H1 (cell line): ENCODE measurements at regions not wholly inside any gene's neighbourhood (a gene's known extent, or its start where the extent isn't known, plus 50 kb on each side); places are given as distances from the start of the nearest gene placed in this dataset.

Experiments used
- BRCA1 ChIP-seq: IDR thresholded peaks from 2 replicates; pipeline ENCODE4 v1.6.1; 2012; ENCODE audit warnings: low read depth, low read length, improper control_type of control experiment
- CEBPB ChIP-seq: IDR thresholded peaks from 2 replicates; pipeline ENCODE4 v1.6.1; 2012; ENCODE audit warnings: low read depth, low read length
- CTCF ChIP-seq, 3 experiments: IDR thresholded peaks; 1 replicate in 2 of 3; 2 replicates in 1 of 3; pipeline versions ENCODE4 v1.5.1 to v1.6.1; 2011; ENCODE audit warnings: low read length in 3 of 3, mild to moderate bottlenecking in 3 of 3, inconsistent platforms in 2 of 3, low read depth in 1 of 3, moderate library complexity in 1 of 3; ENCODE audit not compliant: insufficient read depth in 1 of 3; ENCODE audit errors: control extremely low read depth in 1 of 3
- E2F6 ChIP-seq: IDR thresholded peaks from 2 replicates; pipeline ENCODE4 v1.6.1; 2012; ENCODE audit warnings: inconsistent platforms
- KDM4A ChIP-seq: IDR thresholded peaks from one replicate; pipeline ENCODE4 v1.7.1; 2012; ENCODE audit warnings: low read depth, mild to moderate bottlenecking, moderate library complexity, low read length, inconsistent platforms; ENCODE audit not compliant: severe bottlenecking
- KDM5A ChIP-seq: fragments of 200-600 bp; IDR thresholded peaks from 2 replicates; pipeline ENCODE4 v1.7.1; 2012; ENCODE audit warnings: mild to moderate bottlenecking, low read length, inconsistent platforms, mixed read lengths
- POLR2A ChIP-seq, 2 experiments: IDR thresholded peaks; 1 replicate in 1 of 2; 2 replicates in 1 of 2; pipeline ENCODE4 v1.6.1; 2011; ENCODE audit warnings: low read depth in 2 of 2, low read length in 2 of 2, mild to moderate bottlenecking in 2 of 2; ENCODE audit errors: control extremely low read depth in 1 of 2
- RAD21 ChIP-seq, 2 experiments: IDR thresholded peaks in 1 of 2; conservative IDR thresholded peaks in 1 of 2; 2 replicates each; pipeline ENCODE4 v1.6.1; 2011; ENCODE audit warnings: low read depth in 2 of 2, low read length in 2 of 2, improper control_type of control experiment in 1 of 2, inconsistent platforms in 1 of 2, mild to moderate bottlenecking in 1 of 2, moderate library complexity in 1 of 2
- RBBP5 ChIP-seq: IDR thresholded peaks from 2 replicates; pipeline ENCODE4 v1.7.1; 2012; ENCODE audit warnings: low read depth, mild to moderate bottlenecking, inconsistent platforms, low read length, moderate library complexity, borderline replicate concordance
- SIN3A ChIP-seq, 2 experiments: IDR thresholded peaks in 1 of 2; conservative IDR thresholded peaks in 1 of 2; 2 replicates each; pipeline ENCODE4 v1.6.1; 2011 to 2012; ENCODE audit warnings: low read length in 2 of 2, improper control_type of control experiment in 1 of 2, low read depth in 1 of 2, mild to moderate bottlenecking in 1 of 2
- SP4 ChIP-seq: IDR thresholded peaks from 2 replicates; pipeline ENCODE4 v1.6.1; 2012; ENCODE audit warnings: low read length, inconsistent platforms
- TAF1 ChIP-seq: IDR thresholded peaks from 2 replicates; pipeline ENCODE4 v1.6.1; 2011; ENCODE audit warnings: mild to moderate bottlenecking, low read depth, low read length
- TAF7 ChIP-seq: optimal IDR thresholded peaks from 2 replicates; pipeline ENCODE3; 2011; ENCODE audit warnings: low read depth, mild to moderate bottlenecking, inconsistent platforms, low read length, moderate library complexity, borderline replicate concordance
- TBP ChIP-seq: IDR thresholded peaks from 2 replicates; pipeline ENCODE4 v1.6.1; 2011; ENCODE audit warnings: low read depth, low read length, improper control_type of control experiment
- TEAD4 ChIP-seq: IDR thresholded peaks from 2 replicates; pipeline ENCODE4 v1.6.1; 2012; ENCODE audit warnings: low read depth, low read length, inconsistent platforms, mixed read lengths
- ZNF274 ChIP-seq: IDR thresholded peaks from 2 replicates; pipeline ENCODE4 v1.7.0; 2012; ENCODE audit warnings: low read length, borderline replicate concordance; ENCODE audit errors: extremely low read depth

GRCh38 chr5:73233461-73234203 lies 60.6 kb downstream of the TMEM174 start (continued):
- TF ChIP-seq TBP (no peak), POLR2A (IDR thresholded peaks at IDR 0.05; ENCODE audit: control extremely low read depth in 1 of 2, low read depth in 2 of 2, low read length in 2 of 2) (no peak), RBBP5 (no peak), SIN3A (conservative IDR thresholded peaks at IDR 0.05 in 1 of 2, IDR thresholded peaks at IDR 0.05 in 1 of 2; ENCODE audit: low read depth in 1 of 2, low read length in 2 of 2) (0 out of 4 replicates have a peak, but pooled peaks of 1 of the 2 experiments have one; percentile 16), CEBPB (no peak), TAF7 (no peak), RAD21 (IDR thresholded peaks at IDR 0.05 in 1 of 2, conservative IDR thresholded peaks at IDR 0.05 in 1 of 2; ENCODE audit: low read depth in 2 of 2, low read length in 2 of 2) (peak in 1 of 2 experiments; percentile 16; a peak in 1 of 4 replicates), E2F6 (0 out of 2 replicates have a peak, but pooled peaks have one; percentile 12), KDM5A (no peak), CTCF (IDR thresholded peaks at IDR 0.05; ENCODE audit: control extremely low read depth in 1 of 3, insufficient read depth in 1 of 3, low read depth in 1 of 3, low read length in 3 of 3) (peak; percentile 28 to 30 (median 29); a peak in 3 of 4 replicates), BRCA1 (no peak), SP4 (no peak), KDM4A (peak; percentile 57), TAF1 (no peak), TEAD4 (no peak), ZNF274 (no peak)
